SKM-1 (cell line): ENCODE measurements at regions not wholly inside any gene's neighbourhood (a gene's known extent, or its start where the extent isn't known, plus 50 kb on each side); places are given as distances from the start of the nearest gene placed in this dataset.

Experiments used
- DNase-seq: peaks from one replicate; lab custom pipeline; 2025; ENCODE audit not compliant: unreplicated experiment; lab: John Stamatoyannopoulos, UW

- DNase-seq, result no peak
These were observed 356.0 kb upstream of the ISL1 start for GRCh38 chr5:51027271-51027670.

GRCh38 chr5:51028394-51028793, 354.9 kb upstream of the ISL1 start:
- DNase-seq, result no peak

- DNase-seq, result no peak
These were observed 350.0 kb upstream of the ISL1 start for GRCh38 chr5:51033215-51033614.

GRCh38 chr5:51034222-51034901, 348.9 kb upstream of the ISL1 start:
- DNase-seq, result no peak

GRCh38 chr5:51039424-51040329, 343.6 kb upstream of the ISL1 start:
- DNase-seq, result no peak

- DNase-seq, result no peak
These were observed 339.5 kb upstream of the ISL1 start for GRCh38 chr5:51043745-51044144.

GRCh38 chr5:51047369-51047768, 335.9 kb upstream of the ISL1 start:
- no peak for DNase-seq

GRCh38 chr5:51053361-51053760, 329.9 kb upstream of the ISL1 start:
- DNase-seq, result no peak

GRCh38 chr5:51060953-51061352, 322.3 kb upstream of the ISL1 start:
- no peak for DNase-seq

GRCh38 chr5:51072937-51073336, 310.3 kb upstream of the ISL1 start:
- no peak for DNase-seq

GRCh38 chr5:51082741-51083140, 300.5 kb upstream of the ISL1 start:
- no peak for DNase-seq

- DNase-seq, result no peak
These were observed 291.4 kb upstream of the ISL1 start for GRCh38 chr5:51091816-51092215.

- no peak for DNase-seq
These were observed 287.8 kb upstream of the ISL1 start for GRCh38 chr5:51095486-51095885.

GRCh38 chr5:51096859-51097258, 286.4 kb upstream of the ISL1 start:
- no peak for DNase-seq

- DNase-seq, result no peak
These were observed 283.9 kb upstream of the ISL1 start for GRCh38 chr5:51099173-51099853.

GRCh38 chr5:51104556-51104955, 278.7 kb upstream of the ISL1 start:
- DNase-seq, result no peak

- no peak for DNase-seq
These were observed 273.4 kb upstream of the ISL1 start for GRCh38 chr5:51109786-51110410.

GRCh38 chr5:51131266-51131665, 252.0 kb upstream of the ISL1 start:
- DNase-seq, result no peak

- no peak for DNase-seq
These were observed 245.1 kb upstream of the ISL1 start for GRCh38 chr5:51138164-51138563.

GRCh38 chr5:51148437-51148836, 234.8 kb upstream of the ISL1 start:
- no peak for DNase-seq

- no peak for DNase-seq
These were observed 227.0 kb upstream of the ISL1 start for GRCh38 chr5:51156222-51156621.
